GM19395 (cell line): ENCODE measurements at regions not wholly inside any gene's neighbourhood (a gene's known extent, or its start where the extent isn't known, plus 50 kb on each side); places are given as distances from the start of the nearest gene placed in this dataset.
"Not testable (repeated sequence)": the region's sequence is repeated elsewhere in the genome, so short reads cannot be mapped to it uniquely, and the experiment has no call there.

Experiments
- ATAC-seq: cut with Tn5 transposase; IDR thresholded peaks from one replicate; pipeline ENCODE4 v1.9.1; 2021; ENCODE audit warnings: mild to moderate bottlenecking, moderate library complexity; ENCODE audit not compliant: unreplicated experiment

- not testable (repeated sequence) for ATAC-seq
Observed at GRCh38 chr14:44721395-44721794, 214.3 kb upstream of the FSCB start.

GRCh38 chr14:44720707-44721106 is 213.6 kb upstream of the FSCB start:
- ATAC-seq: no peak

GRCh38 chr14:44712024-44712815 is 205.1 kb upstream of the FSCB start:
- no peak for ATAC-seq

GRCh38 chr14:44701563-44702263 is 194.6 kb upstream of the FSCB start:
- ATAC-seq: no peak

- no peak for ATAC-seq
Observed at GRCh38 chr14:44700694-44701093, 193.6 kb upstream of the FSCB start.

GRCh38 chr14:44700184-44700583 is 193.1 kb upstream of the FSCB start:
- no peak for ATAC-seq

GRCh38 chr14:44699391-44699790 is 192.3 kb upstream of the FSCB start:
- ATAC-seq: no peak

GRCh38 chr14:44669496-44669895 is 162.4 kb upstream of the FSCB start:
- no peak for ATAC-seq

- no peak for ATAC-seq
Observed at GRCh38 chr14:44663136-44663535, 156.1 kb upstream of the FSCB start.

GRCh38 chr14:44662250-44662891 is 155.3 kb upstream of the FSCB start:
- no peak for ATAC-seq

GRCh38 chr14:44658389-44658696 is 151.3 kb upstream of the FSCB start:
- no peak for ATAC-seq

GRCh38 chr14:44657696-44658388 is 150.8 kb upstream of the FSCB start:
- no peak for ATAC-seq

- ATAC-seq: no peak
Observed at GRCh38 chr14:44657203-44657602, 150.1 kb upstream of the FSCB start.

- no peak for ATAC-seq
Observed at GRCh38 chr14:44654591-44654990, 147.5 kb upstream of the FSCB start.

- no peak for ATAC-seq
Observed at GRCh38 chr14:44653641-44654040, 146.6 kb upstream of the FSCB start.

GRCh38 chr14:44652640-44653039 is 145.6 kb upstream of the FSCB start:
- ATAC-seq: no peak

GRCh38 chr14:44649061-44649460 is 142.0 kb upstream of the FSCB start:
- no peak for ATAC-seq

GRCh38 chr14:44640416-44640815 is 133.3 kb upstream of the FSCB start:
- ATAC-seq: no peak

GRCh38 chr14:44639781-44640385 is 132.8 kb upstream of the FSCB start:
- ATAC-seq: no peak

- no peak for ATAC-seq
Observed at GRCh38 chr14:44634692-44635091, 127.6 kb upstream of the FSCB start.

GRCh38 chr14:44626423-44626822 is 119.3 kb upstream of the FSCB start:
- no peak for ATAC-seq
